Right ventricle myocardium superior (tissue), 1 donor: ENCODE measurements at regions not wholly inside any gene's neighbourhood (a gene's known extent, or its start where the extent isn't known, plus 50 kb on each side); places are given as distances from the start of the nearest gene placed in this dataset.

ENCODE experiments used
- ATAC-seq: fragments of 200-7000 bp; cut with Tn5 transposase; one replicate; pipeline ENCODE4 v1.9.1; 2020; ENCODE audit warnings: mild to moderate bottlenecking; ENCODE audit not compliant: poor library complexity
- DNase-seq: peaks from one replicate; pipeline ENCODE4 v3.0.0-alpha.2; 2020
- intact Hi-C: fragments of 100-400 bp; cut with DNase I; formaldehyde crosslinking; loops from one replicate; pipeline ENCODE4 v1.11.2; 2022
- donor health status: DM: no; HTN: yes; CAD: no; lungs with severe emphysema.

GRCh38 chr20:7196481-7196880, 429.0 kb downstream of the BMP2 start:
- ATAC-seq (no peak), DNase-seq (no peak)
- intact Hi-C loops, result no loop called here

GRCh38 chr20:7199861-7200260, 432.4 kb downstream of the BMP2 start:
- DNase-seq (no peak), ATAC-seq (peak; percentile 96)
- intact Hi-C loops, result no loop called here

- ATAC-seq, result no peak
These were observed 439.8 kb downstream of the BMP2 start for GRCh38 chr20:7207186-7207798.

DNA sequence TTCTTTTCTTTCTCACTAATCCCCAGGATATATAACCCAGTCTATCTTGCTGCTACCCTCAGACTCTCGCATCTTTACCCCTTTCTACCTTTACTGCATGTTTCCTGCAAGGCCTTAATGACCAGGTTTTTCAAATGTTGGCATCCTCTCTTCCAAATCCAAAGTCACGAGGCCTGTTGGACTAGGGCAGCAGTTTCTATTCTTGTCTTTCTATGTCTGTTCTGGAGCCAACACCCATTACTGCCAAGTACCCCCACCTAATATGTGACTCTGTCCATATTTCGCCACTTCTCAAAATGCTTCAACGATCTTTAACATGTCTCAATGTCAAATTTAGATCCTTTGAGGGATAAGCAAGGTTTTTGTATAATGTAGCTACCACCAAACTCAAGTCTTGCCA, 443.4 kb downstream of the BMP2 start:
- intact Hi-C loops, result no loop called here
- DNase-seq (no peak), ATAC-seq (peak; percentile 68)

More at GRCh38 chr20:7207186-7207798, 439.8 kb downstream of the BMP2 start:
- intact Hi-C loops, result no loop called here
- no peak for DNase-seq

GRCh38 chr20:7214081-7214740, 446.7 kb downstream of the BMP2 start:
- intact Hi-C loops, result no loop called here
- no peak for DNase-seq
- ATAC-seq, result no peak

DNA sequence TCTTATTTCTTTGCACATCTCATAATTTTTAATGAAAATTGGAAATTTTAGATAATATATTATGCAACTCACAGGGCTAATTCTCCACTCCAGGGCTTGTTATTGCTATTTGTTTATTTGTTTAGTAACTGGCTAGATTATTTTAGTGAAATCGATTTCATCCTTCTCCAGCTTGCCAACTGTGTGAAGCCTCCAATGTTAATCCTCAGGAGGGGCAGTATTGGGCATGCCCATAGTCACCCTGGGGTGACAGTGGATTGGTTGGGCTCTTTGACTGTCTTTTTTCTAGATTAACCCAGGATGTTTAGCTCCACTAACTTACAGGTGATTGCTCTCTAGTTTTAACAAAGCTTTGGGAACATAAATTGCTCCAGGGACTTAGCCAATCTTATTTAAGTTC, 450.1 kb downstream of the BMP2 start:
- DNase-seq, result no peak
- no peak for ATAC-seq
- intact Hi-C loops, result no loop called here

- ATAC-seq (no peak), DNase-seq (no peak)
- intact Hi-C loops, result no loop called here
These were observed 453.3 kb downstream of the BMP2 start for GRCh38 chr20:7220755-7221154.

DNA sequence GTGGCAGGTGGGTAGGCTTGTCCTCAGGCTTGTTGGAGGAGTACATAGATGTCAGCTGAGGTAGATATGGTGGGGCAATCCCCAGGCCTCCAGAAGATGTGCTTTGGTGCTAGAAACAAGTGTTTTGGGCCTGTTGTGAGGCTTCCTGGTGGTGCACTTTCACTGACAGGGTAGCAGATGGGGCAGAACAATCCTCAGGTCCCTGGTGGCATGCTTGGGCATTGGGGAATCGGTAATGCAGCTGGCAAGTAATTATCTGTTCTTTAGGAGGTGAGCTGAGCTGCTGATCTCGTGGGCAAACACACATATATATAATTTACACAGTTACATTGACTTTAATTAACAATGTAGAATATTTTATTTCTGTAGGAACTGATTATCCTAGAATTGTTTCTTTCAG, 458.7 kb downstream of the BMP2 start:
- no peak for ATAC-seq
- no peak for DNase-seq
- intact Hi-C loops, result no loop called here

DNA sequence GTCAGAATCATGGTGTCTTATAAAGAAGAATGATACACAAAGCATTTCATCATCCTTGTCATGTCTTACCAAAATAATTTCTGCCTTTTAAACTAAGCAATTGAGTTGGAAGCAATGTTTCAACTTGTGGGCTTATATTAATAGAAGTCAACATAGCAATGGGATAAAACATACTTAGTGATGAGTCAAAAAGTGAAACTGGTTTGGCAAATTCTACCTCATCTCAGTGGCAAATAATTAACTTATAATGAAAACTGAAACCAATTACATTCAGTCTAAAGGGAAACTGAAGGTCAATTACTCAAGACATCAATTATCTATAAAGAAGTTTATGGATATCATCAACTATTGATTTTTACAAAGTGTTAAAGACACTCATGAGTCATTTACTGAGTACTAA, 463.8 kb downstream of the BMP2 start:
- no peak for ATAC-seq
- intact Hi-C loops, result no loop called here
- no peak for DNase-seq

DNA sequence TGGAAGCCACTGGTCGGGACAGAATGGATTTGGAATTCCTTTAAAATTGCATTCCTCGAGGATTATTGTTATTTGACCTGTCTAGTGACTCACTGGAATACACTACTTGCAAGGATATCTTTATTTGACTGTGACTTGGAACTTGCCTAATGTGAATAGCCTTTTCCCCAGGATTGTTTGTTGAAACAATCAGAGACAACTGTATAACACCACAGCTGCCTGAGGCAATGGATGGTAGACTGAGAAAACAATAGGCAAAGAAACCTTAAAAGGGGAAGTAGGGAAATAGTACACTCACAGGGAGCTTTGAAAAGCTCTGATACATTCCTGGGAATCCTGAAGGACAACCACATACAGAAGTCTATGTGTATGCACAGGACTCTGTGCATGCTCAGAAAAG, 465.3 kb downstream of the BMP2 start:
- ATAC-seq (no peak), DNase-seq (no peak)
- intact Hi-C loops, result no loop called here

- no peak for DNase-seq
- ATAC-seq, result no peak
- intact Hi-C loops, result no loop called here
These were observed 469.8 kb downstream of the BMP2 start for GRCh38 chr20:7237251-7237650.

- peak; percentile 45 for ATAC-seq
These were observed 473.0 kb downstream of the BMP2 start for GRCh38 chr20:7240490-7240889.

DNA sequence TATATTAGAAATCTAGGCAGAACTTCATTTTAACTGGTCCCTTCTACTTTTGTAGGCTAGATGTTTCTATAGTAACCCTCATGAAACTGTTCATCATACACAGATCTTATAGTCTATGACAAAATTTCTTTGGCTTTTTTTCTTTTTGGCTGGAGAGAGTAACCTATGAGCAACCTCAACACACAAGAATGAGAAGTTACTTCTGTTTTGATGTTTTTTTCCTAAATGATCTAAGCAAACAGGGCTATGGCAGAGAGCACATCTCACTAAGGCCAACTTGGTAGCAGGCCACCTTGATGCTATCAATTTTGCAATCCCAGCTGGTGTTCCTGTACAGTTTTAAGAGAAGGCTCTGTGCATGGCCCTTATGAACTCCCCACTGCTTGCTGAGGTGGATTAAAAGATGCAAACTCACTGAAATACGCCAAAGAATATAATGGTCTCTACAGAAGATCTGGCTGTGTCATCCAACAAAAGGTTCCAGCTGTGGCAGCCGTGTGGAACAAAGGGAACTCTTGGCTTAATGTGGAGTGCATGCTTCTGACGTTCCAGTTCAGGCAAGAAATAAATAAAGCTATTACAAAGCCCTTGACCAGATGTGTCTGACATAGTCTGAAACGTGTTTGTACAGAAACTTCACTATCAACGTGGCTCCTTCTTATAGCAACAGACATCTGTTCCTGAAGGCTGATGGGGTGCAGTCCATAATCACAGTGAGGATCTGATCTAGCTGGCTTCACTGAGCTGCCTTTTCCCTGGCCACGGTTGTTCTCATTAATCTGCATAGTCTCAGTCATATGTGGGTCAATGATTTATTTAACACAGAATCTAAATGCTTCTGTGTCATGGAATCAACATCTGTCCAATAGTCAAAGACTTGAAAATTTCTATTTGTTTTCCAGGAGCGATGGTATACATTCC, 481.1 kb downstream of the BMP2 start:
- DNase-seq (no peak), ATAC-seq (peak; percentile 74)
- intact Hi-C loops, result no loop called here

More at GRCh38 chr20:7240490-7240889, 473.0 kb downstream of the BMP2 start:
- intact Hi-C loops, result no loop called here
- no peak for DNase-seq

DNA sequence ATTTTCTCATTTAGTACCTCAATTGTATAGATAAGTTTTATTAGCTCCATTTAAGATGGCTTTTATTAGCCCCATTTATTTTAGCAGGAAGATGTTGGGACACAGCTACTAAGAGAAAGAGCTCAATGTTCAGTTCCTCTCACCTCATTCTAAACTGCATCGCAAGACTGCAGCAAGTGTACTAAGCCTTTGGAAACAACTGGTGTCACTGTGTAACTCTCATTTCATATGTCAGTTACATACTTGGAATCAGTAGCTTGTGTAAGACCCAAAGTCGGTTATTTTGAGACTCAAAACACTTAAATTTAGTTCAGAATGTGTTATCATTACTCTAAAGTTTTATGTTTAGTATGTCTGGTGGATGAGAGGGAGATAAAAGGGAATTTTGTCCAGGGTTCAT, 482.9 kb downstream of the BMP2 start:
- intact Hi-C loops, result no loop called here
- ATAC-seq, result no peak
- DNase-seq, result no peak

- no peak for DNase-seq
- intact Hi-C loops, result no loop called here
- no peak for ATAC-seq
These were observed 489.6 kb downstream of the BMP2 start for GRCh38 chr20:7257099-7257498.

- ATAC-seq (peak; percentile 98), DNase-seq (peak; percentile 49)
- intact Hi-C loops, result no loop called here
These were observed 490.4 kb downstream of the BMP2 start for GRCh38 chr20:7257692-7258466.

DNA sequence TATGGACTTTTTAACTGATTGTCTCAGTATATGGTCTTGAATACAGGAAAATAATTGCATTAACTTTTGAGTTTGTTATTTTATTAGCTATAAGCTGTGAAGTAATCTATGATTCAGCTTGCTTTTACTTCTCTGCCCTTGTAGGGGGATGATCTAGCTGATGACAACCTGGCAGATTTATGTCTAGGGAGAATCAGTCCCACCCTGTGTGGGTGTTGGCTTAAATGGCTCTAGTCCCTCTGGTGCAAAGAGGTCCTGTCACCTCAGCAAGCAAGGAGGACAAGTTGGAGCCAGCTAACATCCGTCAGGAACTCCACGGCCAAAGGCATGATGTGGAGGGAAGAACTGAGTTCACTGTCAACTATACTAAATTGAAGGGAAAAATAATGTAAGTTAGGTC, 495.3 kb downstream of the BMP2 start:
- intact Hi-C loops, result no loop called here
- DNase-seq, result no peak
- no peak for ATAC-seq

DNA sequence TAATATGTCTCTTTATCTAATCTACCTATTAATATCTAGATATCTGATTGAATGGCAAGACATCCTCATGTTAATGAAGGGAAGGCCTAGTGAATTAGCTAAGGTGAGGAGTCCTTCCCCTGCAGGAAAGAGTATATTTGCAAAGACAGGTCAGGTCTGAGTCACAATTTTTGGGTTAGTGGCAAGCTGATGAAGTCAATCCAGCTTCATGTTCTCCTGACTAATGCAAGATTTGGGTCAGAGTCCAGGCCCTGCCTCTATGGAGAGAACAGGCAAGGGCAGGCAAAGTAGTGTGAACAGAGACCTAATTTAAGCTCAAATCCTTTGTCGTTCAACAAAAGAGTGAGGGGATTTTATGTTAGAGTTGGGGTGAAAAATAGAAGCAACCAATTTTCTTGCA, 496.7 kb downstream of the BMP2 start:
- intact Hi-C loops, result no loop called here
- DNase-seq (no peak), ATAC-seq (no peak)

DNA sequence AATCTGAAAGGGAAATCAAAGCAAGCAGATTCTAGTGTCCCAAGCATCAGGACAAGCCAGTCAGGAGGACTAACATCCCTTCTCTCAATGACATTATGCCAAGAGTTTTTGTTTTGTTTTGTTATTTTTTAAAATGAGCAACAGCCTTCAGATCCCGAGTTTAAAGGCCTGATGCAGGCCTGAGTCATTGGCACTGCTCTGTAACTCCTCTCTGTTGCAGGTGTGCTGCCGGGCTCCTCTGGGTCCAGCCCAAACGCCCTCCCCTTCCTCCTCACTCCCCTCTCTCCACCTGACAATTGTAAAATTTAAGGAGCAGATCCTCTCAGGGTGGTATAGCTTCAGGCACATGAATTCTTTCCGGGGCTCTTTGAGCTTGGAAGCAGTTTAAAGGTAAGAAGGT, 502.0 kb downstream of the BMP2 start:
- no peak for ATAC-seq

More for the DNA sequence above, 502.0 kb downstream of the BMP2 start:
- intact Hi-C loops, result no loop called here
- DNase-seq, result no peak
